ENCODE measurements at regions not wholly inside any gene's neighbourhood (a gene's known extent, or its start where the extent isn't known, plus 50 kb on each side); places are given as distances from the start of the nearest gene placed in this dataset.

DNA sequence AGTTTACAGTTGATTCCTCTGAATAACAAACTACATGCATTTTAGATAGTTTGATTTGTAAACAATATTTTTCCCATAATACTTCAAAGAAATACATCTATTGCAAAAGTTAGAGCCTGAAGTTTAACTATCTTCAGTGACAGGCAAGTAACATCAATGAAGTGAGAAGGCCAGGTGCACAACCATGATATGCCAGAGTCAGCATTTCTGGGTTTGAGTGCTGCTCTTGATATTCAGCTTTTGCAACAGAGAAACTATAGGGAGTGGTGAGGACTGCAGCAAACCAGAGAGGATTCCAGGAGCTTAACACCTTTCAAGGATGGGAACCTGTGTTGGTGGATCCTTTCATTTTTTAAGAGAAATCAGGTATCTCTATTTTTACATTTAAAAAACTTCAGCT, 79.4 kb upstream of the RASEF start:
- POLR2A ChIA-PET, result no interaction called here
- no peak overlapping the region for H3K4me3 Mint-ChIP-seq
- Histone ChIP-seq H3K36me3 (ENCODE audit: control insufficient read depth in 2 of 2, extremely low read depth in 1 of 2, insufficient read depth in 1 of 2, low read length in 1 of 2) (no peaks in the 10 kb centered on the region), H3K27me3 (replicated peaks in 1 of 2; ENCODE audit: control insufficient read depth in 2 of 2, extremely low read depth in 1 of 2, insufficient read depth in 2 of 2, low read length in 1 of 2) (no peaks in the 10 kb centered on the region), H3K9me3 (no peaks in the 10 kb centered on the region), H3K27ac (ENCODE audit: low read length) (no peak overlapping the region), H3K4me1 (ENCODE audit: control insufficient read depth in 1 of 2, extremely low read depth in 1 of 2, insufficient read depth in 2 of 2, low read length in 2 of 2) (no peaks in the 10 kb centered on the region), H3K4me3 (ENCODE audit: control insufficient read depth in 1 of 2, extremely low read depth in 1 of 2, low read length in 1 of 2) (no peak overlapping the region)
- H3K27ac Mint-ChIP-seq, result no peak overlapping the region
- H3K36me3 Mint-ChIP-seq, result no peaks in the 10 kb centered on the region
- no peaks in the 10 kb centered on the region for H3K4me1 Mint-ChIP-seq
- no peak for DNase-seq
- H3K27me3 Mint-ChIP-seq, result no peaks in the 10 kb centered on the region
- no peak for ATAC-seq (replicated peaks in 1 of 4)
- H3K9me3 Mint-ChIP-seq, result peaks cover 0 to 4% (median 4%) of the 10 kb centered on the region in 3 donors
- CTCF ChIA-PET, result no interaction called here

- Mint-ChIP-seq H3K27me3 (no peaks in the 10 kb centered on the region), H3K27ac (no peak overlapping the region), H3K4me1 (no peaks in the 10 kb centered on the region), H3K36me3 (no peaks in the 10 kb centered on the region), H3K4me3 (no peak overlapping the region), H3K9me3 (peaks cover 0 to 4% (median 0%) of the 10 kb centered on the region in 3 donors)
- DNase-seq (no peak), ATAC-seq (replicated peaks in 1 of 4) (no peak)
- Histone ChIP-seq H3K4me3 (ENCODE audit: control insufficient read depth in 1 of 2, extremely low read depth in 1 of 2, low read length in 1 of 2) (no peak overlapping the region), H3K27me3 (replicated peaks in 1 of 2; ENCODE audit: control insufficient read depth in 2 of 2, extremely low read depth in 1 of 2, insufficient read depth in 2 of 2, low read length in 1 of 2) (no peaks in the 10 kb centered on the region), H3K27ac (ENCODE audit: low read length) (no peak overlapping the region), H3K36me3 (ENCODE audit: control insufficient read depth in 2 of 2, extremely low read depth in 1 of 2, insufficient read depth in 1 of 2, low read length in 1 of 2) (no peaks in the 10 kb centered on the region), H3K9me3 (no peaks in the 10 kb centered on the region), H3K4me1 (ENCODE audit: control insufficient read depth in 1 of 2, extremely low read depth in 1 of 2, insufficient read depth in 2 of 2, low read length in 2 of 2) (no peaks in the 10 kb centered on the region)
- ChIA-PET CTCF (no interaction called here), POLR2A (no interaction called here)
Measured at GRCh38 chr9:83141887-83142286, 78.9 kb upstream of the RASEF start.

- H3K4me3 Mint-ChIP-seq, result no peak overlapping the region
- ChIA-PET POLR2A (no interaction called here), CTCF (no interaction called here)
Measured at GRCh38 chr9:83140061-83140460, 77.1 kb upstream of the RASEF start.

GRCh38 chr9:83138422-83139135, 75.6 kb upstream of the RASEF start:
- no peaks in the 10 kb centered on the region for H3K27me3 Mint-ChIP-seq
- no peak overlapping the region for H3K4me3 Mint-ChIP-seq
- POLR2A ChIA-PET, result no interaction called here
- H3K36me3 Mint-ChIP-seq, result no peaks in the 10 kb centered on the region
- ATAC-seq (replicated peaks in 1 of 4) (no peak), DNase-seq (no peak)
- Histone ChIP-seq H3K36me3 (ENCODE audit: control insufficient read depth in 2 of 2, extremely low read depth in 1 of 2, insufficient read depth in 1 of 2, low read length in 1 of 2) (no peaks in the 10 kb centered on the region), H3K4me3 (ENCODE audit: control insufficient read depth in 1 of 2, extremely low read depth in 1 of 2, low read length in 1 of 2) (no peak overlapping the region), H3K4me1 (ENCODE audit: control insufficient read depth in 1 of 2, extremely low read depth in 1 of 2, insufficient read depth in 2 of 2, low read length in 2 of 2) (no peaks in the 10 kb centered on the region), H3K9me3 (no peaks in the 10 kb centered on the region), H3K27ac (ENCODE audit: low read length) (no peak overlapping the region), H3K27me3 (replicated peaks in 1 of 2; ENCODE audit: control insufficient read depth in 2 of 2, extremely low read depth in 1 of 2, insufficient read depth in 2 of 2, low read length in 1 of 2) (no peaks in the 10 kb centered on the region)
- peaks cover 0 to 4% (median 0%) of the 10 kb centered on the region in 3 donors for H3K9me3 Mint-ChIP-seq
- H3K27ac Mint-ChIP-seq, result no peak overlapping the region
- 64% methylated on average over 3 of the region's 4 CpGs for WGBS (ENCODE audit: insufficient coverage)
- CTCF ChIA-PET, result interaction anchor here in 1 of 2 donors (0.6 kb wide), 1 partner anchor 336 kb away, joined by 3 read pairs; no protein-coding TSS in a partner anchor
- H3K4me1 Mint-ChIP-seq, result no peaks in the 10 kb centered on the region

More at GRCh38 chr9:83140061-83140460, 77.1 kb upstream of the RASEF start:
- DNase-seq (no peak), ATAC-seq (replicated peaks in 1 of 4) (no peak)
- H3K27me3 Mint-ChIP-seq, result no peaks in the 10 kb centered on the region
- H3K4me3 ChIP-seq (ENCODE audit: control insufficient read depth in 1 of 2, extremely low read depth in 1 of 2, low read length in 1 of 2), result no peak overlapping the region
- H3K9me3 ChIP-seq, result no peaks in the 10 kb centered on the region
- WGBS (ENCODE audit: insufficient coverage), result no CpG with 5 or more reads among the region's 1 CpG
- no peak overlapping the region for H3K27ac ChIP-seq (ENCODE audit: low read length)
- H3K36me3 Mint-ChIP-seq, result no peaks in the 10 kb centered on the region
- H3K27ac Mint-ChIP-seq, result no peak overlapping the region
- H3K27me3 ChIP-seq (replicated peaks in 1 of 2; ENCODE audit: control insufficient read depth in 2 of 2, extremely low read depth in 1 of 2, insufficient read depth in 2 of 2, low read length in 1 of 2), result no peaks in the 10 kb centered on the region
- H3K4me1 ChIP-seq (ENCODE audit: control insufficient read depth in 1 of 2, extremely low read depth in 1 of 2, insufficient read depth in 2 of 2, low read length in 2 of 2), result no peaks in the 10 kb centered on the region
- H3K4me1 Mint-ChIP-seq, result no peaks in the 10 kb centered on the region
- peaks cover 0 to 4% (median 0%) of the 10 kb centered on the region in 3 donors for H3K9me3 Mint-ChIP-seq
- no peaks in the 10 kb centered on the region for H3K36me3 ChIP-seq (ENCODE audit: control insufficient read depth in 2 of 2, extremely low read depth in 1 of 2, insufficient read depth in 1 of 2, low read length in 1 of 2)

GRCh38 chr9:83133316-83133715, 70.4 kb upstream of the RASEF start:
- H3K36me3 ChIP-seq (ENCODE audit: control insufficient read depth in 2 of 2, extremely low read depth in 1 of 2, insufficient read depth in 1 of 2, low read length in 1 of 2), result no peaks in the 10 kb centered on the region
- Mint-ChIP-seq H3K4me3 (no peak overlapping the region), H3K9me3 (peaks cover 0 to 5% (median 0%) of the 10 kb centered on the region in 3 donors), H3K4me1 (no peaks in the 10 kb centered on the region), H3K27ac (no peak overlapping the region), H3K36me3 (no peaks in the 10 kb centered on the region), H3K27me3 (no peaks in the 10 kb centered on the region)
- H3K9me3 ChIP-seq, result no peaks in the 10 kb centered on the region
- no peak overlapping the region for H3K27ac ChIP-seq (ENCODE audit: low read length)
- no CpG with 5 or more reads among the region's 2 CpGs for WGBS (ENCODE audit: insufficient coverage)
- ATAC-seq (replicated peaks in 1 of 4) (no peak), DNase-seq (no peak)
- H3K27me3 ChIP-seq (replicated peaks in 1 of 2; ENCODE audit: control insufficient read depth in 2 of 2, extremely low read depth in 1 of 2, insufficient read depth in 2 of 2, low read length in 1 of 2), result no peaks in the 10 kb centered on the region
- ChIA-PET CTCF (no interaction called here), POLR2A (no interaction called here)
- H3K4me1 ChIP-seq (ENCODE audit: control insufficient read depth in 1 of 2, extremely low read depth in 1 of 2, insufficient read depth in 2 of 2, low read length in 2 of 2), result no peaks in the 10 kb centered on the region
- no peak overlapping the region for H3K4me3 ChIP-seq (ENCODE audit: control insufficient read depth in 1 of 2, extremely low read depth in 1 of 2, low read length in 1 of 2)

DNA sequence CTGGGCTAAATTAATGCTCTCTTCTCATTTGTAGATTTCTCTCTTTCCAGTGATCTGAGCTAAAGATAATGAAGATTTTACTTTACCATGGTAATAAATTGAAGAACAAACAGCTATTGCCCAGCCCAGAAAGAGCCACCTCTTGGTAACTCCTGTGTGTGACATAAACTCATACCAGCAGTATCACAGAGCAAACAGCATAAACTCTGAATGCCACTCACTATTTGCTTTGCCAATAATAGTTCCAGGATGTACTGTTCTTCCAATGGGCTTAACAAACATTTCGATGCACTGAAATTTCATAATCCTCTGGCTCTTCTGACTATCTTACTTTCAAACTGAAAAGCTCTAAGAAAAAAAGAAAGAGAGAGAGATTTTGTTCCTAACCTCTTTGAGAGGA, 69.8 kb upstream of the RASEF start:
- H3K9me3 ChIP-seq, result no peaks in the 10 kb centered on the region
- H3K4me3 Mint-ChIP-seq, result no peak overlapping the region
- ChIA-PET CTCF (interaction anchor here in 1 of 2 donors (0.6 kb wide), 1 partner anchor 1412 kb away, joined by 4 read pairs; no protein-coding TSS in a partner anchor), POLR2A (no interaction called here)
- DNase-seq, result no peak
- H3K4me3 ChIP-seq (ENCODE audit: control insufficient read depth in 1 of 2, extremely low read depth in 1 of 2, low read length in 1 of 2), result no peak overlapping the region
- H3K36me3 Mint-ChIP-seq, result no peaks in the 10 kb centered on the region
- H3K4me1 ChIP-seq (ENCODE audit: control insufficient read depth in 1 of 2, extremely low read depth in 1 of 2, insufficient read depth in 2 of 2, low read length in 2 of 2), result no peaks in the 10 kb centered on the region
- no peaks in the 10 kb centered on the region for H3K36me3 ChIP-seq (ENCODE audit: control insufficient read depth in 2 of 2, extremely low read depth in 1 of 2, insufficient read depth in 1 of 2, low read length in 1 of 2)
- no peak for ATAC-seq (replicated peaks in 1 of 4)
- no peaks in the 10 kb centered on the region for H3K27me3 Mint-ChIP-seq
- WGBS (ENCODE audit: insufficient coverage), result no CpG with 5 or more reads among the region's 1 CpG
- no peaks in the 10 kb centered on the region for H3K27me3 ChIP-seq (replicated peaks in 1 of 2; ENCODE audit: control insufficient read depth in 2 of 2, extremely low read depth in 1 of 2, insufficient read depth in 2 of 2, low read length in 1 of 2)
- no peaks in the 10 kb centered on the region for H3K4me1 Mint-ChIP-seq
- H3K27ac Mint-ChIP-seq, result no peak overlapping the region
- H3K9me3 Mint-ChIP-seq, result peaks cover 0 to 5% (median 0%) of the 10 kb centered on the region in 3 donors
- no peak overlapping the region for H3K27ac ChIP-seq (ENCODE audit: low read length)

- Mint-ChIP-seq H3K27ac (no peak overlapping the region), H3K36me3 (no peaks in the 10 kb centered on the region), H3K9me3 (peaks cover 0 to 5% (median 0%) of the 10 kb centered on the region in 3 donors), H3K4me3 (no peak overlapping the region), H3K4me1 (no peaks in the 10 kb centered on the region), H3K27me3 (no peaks in the 10 kb centered on the region)
- H3K27ac ChIP-seq (ENCODE audit: low read length), result no peak overlapping the region
- no peaks in the 10 kb centered on the region for H3K4me1 ChIP-seq (ENCODE audit: control insufficient read depth in 1 of 2, extremely low read depth in 1 of 2, insufficient read depth in 2 of 2, low read length in 2 of 2)
- POLR2A ChIA-PET, result no interaction called here
- H3K36me3 ChIP-seq (ENCODE audit: control insufficient read depth in 2 of 2, extremely low read depth in 1 of 2, insufficient read depth in 1 of 2, low read length in 1 of 2), result no peaks in the 10 kb centered on the region
- no peaks in the 10 kb centered on the region for H3K9me3 ChIP-seq
- ATAC-seq (replicated peaks in 1 of 4) (no peak), DNase-seq (no peak)
- CTCF ChIA-PET, result no interaction called here
- no peaks in the 10 kb centered on the region for H3K27me3 ChIP-seq (replicated peaks in 1 of 2; ENCODE audit: control insufficient read depth in 2 of 2, extremely low read depth in 1 of 2, insufficient read depth in 2 of 2, low read length in 1 of 2)
- H3K4me3 ChIP-seq (ENCODE audit: control insufficient read depth in 1 of 2, extremely low read depth in 1 of 2, low read length in 1 of 2), result no peak overlapping the region
- no CpG with 5 or more reads among the region's 2 CpGs for WGBS (ENCODE audit: insufficient coverage)
Measured at GRCh38 chr9:83130541-83130940, 67.6 kb upstream of the RASEF start.
